ENCODE measurements at regions not wholly inside any gene's neighbourhood (a gene's known extent, or its start where the extent isn't known, plus 50 kb on each side); places are given as distances from the start of the nearest gene placed in this dataset.

DNA sequence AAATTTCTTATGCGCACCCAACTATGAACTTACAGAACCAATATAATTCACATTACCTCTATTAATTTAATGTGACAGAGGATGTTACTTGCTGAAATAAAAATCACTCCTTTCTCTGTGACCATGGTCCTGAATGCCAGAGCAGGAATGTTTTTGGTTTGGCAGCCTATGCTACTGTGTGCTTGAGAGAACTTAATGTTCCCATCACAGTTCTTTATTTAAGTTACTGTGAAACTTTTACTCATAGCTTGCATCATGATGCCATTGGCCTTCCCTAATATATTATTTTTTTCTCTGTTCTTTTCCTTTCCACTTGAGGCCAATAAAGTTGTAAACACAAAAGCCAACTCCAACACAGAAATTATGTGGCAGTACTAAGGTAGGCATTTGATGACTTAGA, 142.2 kb downstream of the FAM76B start:
- no peak for TF ChIP-seq CTCF (IDR thresholded peaks at IDR 0.05)
- no peak for TF ChIP-seq POLR2A (IDR thresholded peaks at IDR 0.05)

Data from ovary (tissue), 3 donors.